ENCODE measurements at regions not wholly inside any gene's neighbourhood (a gene's known extent, or its start where the extent isn't known, plus 50 kb on each side); places are given as distances from the start of the nearest gene placed in this dataset.

DNA sequence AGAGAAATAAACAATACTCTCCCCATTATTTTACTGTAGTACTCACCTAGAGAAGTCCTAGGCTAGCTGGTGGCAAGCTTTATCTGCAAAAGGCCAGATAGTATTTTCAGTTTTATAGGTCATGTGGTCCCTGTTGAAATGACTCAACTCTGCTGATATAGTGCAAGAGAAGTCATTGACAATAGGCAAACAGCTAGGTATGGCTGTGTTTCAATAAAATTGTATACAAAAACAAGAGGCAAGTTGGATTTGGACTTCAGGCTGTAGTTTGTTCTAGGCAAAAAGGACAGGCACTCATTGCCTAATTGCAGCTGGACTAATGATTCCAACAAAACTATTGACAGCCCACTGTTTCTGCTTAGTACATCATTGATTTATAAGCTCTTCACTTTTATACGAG, 328.0 kb upstream of the PDZRN3 start:
- Histone ChIP-seq H3K27me3 (ENCODE audit: insufficient read depth, low read length) (no peaks in the 10 kb centered on the region), H3K9me3 (ENCODE audit: low read length) (no peaks in the 10 kb centered on the region), H3K4me2 (ENCODE audit: low read length) (no peak overlapping the region), H4K20me1 (ENCODE audit: insufficient read depth, low read length) (no peaks in the 10 kb centered on the region), H3K36me3 (ENCODE audit: insufficient read depth, low read length) (no peaks in the 10 kb centered on the region), H3K79me2 (ENCODE audit: insufficient read depth, low read length) (no peaks in the 10 kb centered on the region), H3K9me2 (ENCODE audit: low read depth, low read length) (no peaks in the 10 kb centered on the region), H2AFZ (ENCODE audit: low read length) (no peak overlapping the region), H3K27ac (ENCODE audit: low read depth, low read length, poor library complexity, severe bottlenecking) (no peak overlapping the region), H3K4me3 (ENCODE audit: low read depth, low read length, poor library complexity, severe bottlenecking) (no peak overlapping the region), H3K9ac (ENCODE audit: low read length) (no peak overlapping the region), H3F3A (ENCODE audit: insufficient read depth, low read length) (no peaks in the 10 kb centered on the region), H3K4me1 (ENCODE audit: insufficient read depth, low read length, severe bottlenecking) (no peaks in the 10 kb centered on the region)
- TF ChIP-seq, protein P1, sequence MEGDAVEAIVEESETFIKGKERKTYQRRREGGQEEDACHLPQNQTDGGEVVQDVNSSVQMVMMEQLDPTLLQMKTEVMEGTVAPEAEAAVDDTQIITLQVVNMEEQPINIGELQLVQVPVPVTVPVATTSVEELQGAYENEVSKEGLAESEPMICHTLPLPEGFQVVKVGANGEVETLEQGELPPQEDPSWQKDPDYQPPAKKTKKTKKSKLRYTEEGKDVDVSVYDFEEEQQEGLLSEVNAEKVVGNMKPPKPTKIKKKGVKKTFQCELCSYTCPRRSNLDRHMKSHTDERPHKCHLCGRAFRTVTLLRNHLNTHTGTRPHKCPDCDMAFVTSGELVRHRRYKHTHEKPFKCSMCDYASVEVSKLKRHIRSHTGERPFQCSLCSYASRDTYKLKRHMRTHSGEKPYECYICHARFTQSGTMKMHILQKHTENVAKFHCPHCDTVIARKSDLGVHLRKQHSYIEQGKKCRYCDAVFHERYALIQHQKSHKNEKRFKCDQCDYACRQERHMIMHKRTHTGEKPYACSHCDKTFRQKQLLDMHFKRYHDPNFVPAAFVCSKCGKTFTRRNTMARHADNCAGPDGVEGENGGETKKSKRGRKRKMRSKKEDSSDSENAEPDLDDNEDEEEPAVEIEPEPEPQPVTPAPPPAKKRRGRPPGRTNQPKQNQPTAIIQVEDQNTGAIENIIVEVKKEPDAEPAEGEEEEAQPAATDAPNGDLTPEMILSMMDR (IDR thresholded peaks at IDR 0.05; ENCODE audit: low read length) = no peak
- TF ChIP-seq EZH2 (IDR thresholded peaks at IDR 0.05; ENCODE audit: borderline replicate concordance, low read length) = no peak

DNA sequence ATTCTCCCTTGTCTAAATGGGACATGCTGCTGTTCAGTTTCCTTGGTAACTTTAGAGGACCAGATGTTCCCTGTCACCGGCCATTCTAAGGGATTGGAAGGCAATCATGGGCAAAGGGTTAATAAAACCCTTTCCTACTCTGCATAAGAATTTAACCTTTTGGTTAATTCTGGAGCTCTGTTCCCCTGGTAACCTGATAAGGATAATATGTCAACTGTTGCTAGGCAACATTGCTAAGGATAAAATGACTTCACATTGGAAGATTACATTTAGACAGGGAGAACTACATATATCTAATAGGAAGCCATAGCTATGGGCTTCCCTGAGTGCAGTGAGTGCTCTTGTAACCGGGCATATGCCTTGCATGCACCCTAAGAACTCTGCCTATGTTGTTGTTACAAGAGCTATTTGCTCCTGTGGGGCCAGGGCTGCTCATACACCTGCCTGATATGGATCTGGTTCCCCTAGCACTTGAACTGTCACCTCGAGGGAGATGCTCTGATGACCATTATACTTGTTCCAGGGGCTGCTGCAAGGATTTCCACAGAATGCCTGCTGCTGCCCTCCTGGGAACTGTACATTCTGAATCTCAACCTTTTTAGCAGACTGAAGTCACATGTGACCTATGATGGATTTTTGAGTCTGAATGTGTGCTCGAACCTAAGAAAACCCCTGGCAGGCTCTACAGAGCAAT, 326.3 kb upstream of the PDZRN3 start:
- no peak overlapping the region for H3K27ac ChIP-seq (ENCODE audit: low read depth, low read length, poor library complexity, severe bottlenecking)
- no peaks in the 10 kb centered on the region for H3K36me3 ChIP-seq (ENCODE audit: insufficient read depth, low read length)
- H3F3A ChIP-seq (ENCODE audit: insufficient read depth, low read length) = no peaks in the 10 kb centered on the region
- no peak overlapping the region for H2AFZ ChIP-seq (ENCODE audit: low read length)
- no peaks in the 10 kb centered on the region for H3K9me2 ChIP-seq (ENCODE audit: low read depth, low read length)
- no peak overlapping the region for H3K9ac ChIP-seq (ENCODE audit: low read length)
- TF ChIP-seq EZH2 (IDR thresholded peaks at IDR 0.05; ENCODE audit: borderline replicate concordance, low read length) = no peak
- TF ChIP-seq, protein P1 (IDR thresholded peaks at IDR 0.05; ENCODE audit: low read length) = no peak
- H3K9me3 ChIP-seq (ENCODE audit: low read length) = no peaks in the 10 kb centered on the region
- no peaks in the 10 kb centered on the region for H3K4me1 ChIP-seq (ENCODE audit: insufficient read depth, low read length, severe bottlenecking)
- H3K79me2 ChIP-seq (ENCODE audit: insufficient read depth, low read length) = no peaks in the 10 kb centered on the region
- no peak overlapping the region for H3K4me2 ChIP-seq (ENCODE audit: low read length)
- H4K20me1 ChIP-seq (ENCODE audit: insufficient read depth, low read length) = no peaks in the 10 kb centered on the region
- H3K4me3 ChIP-seq (ENCODE audit: low read depth, low read length, poor library complexity, severe bottlenecking) = no peak overlapping the region
- H3K27me3 ChIP-seq (ENCODE audit: insufficient read depth, low read length) = no peaks in the 10 kb centered on the region

DNA sequence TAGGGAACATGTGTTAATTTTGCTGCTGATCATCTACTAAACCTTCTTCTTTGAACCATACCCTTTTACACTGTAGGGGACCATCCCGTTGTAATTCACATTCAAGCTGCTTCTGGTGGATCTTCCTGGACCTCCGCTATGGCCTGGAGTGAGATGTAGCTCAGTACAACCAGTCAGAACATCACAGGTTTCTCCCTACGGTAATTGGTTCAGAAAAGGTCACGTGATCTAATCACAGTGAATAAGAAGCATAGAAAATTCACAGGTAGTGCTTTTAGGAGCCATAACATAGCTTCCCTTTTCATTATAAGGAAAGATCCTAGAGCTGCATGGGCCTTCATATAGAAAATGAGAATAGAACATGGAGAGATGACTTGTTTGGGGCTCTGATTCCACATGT, 320.8 kb upstream of the PDZRN3 start:
- TF ChIP-seq EZH2 (IDR thresholded peaks at IDR 0.05; ENCODE audit: borderline replicate concordance, low read length) = no peak
- TF ChIP-seq, protein P1 (IDR thresholded peaks at IDR 0.05; ENCODE audit: low read length) = no peak
- no peaks in the 10 kb centered on the region for H3K36me3 ChIP-seq (ENCODE audit: insufficient read depth, low read length)
- H3K27me3 ChIP-seq (ENCODE audit: insufficient read depth, low read length) = no peaks in the 10 kb centered on the region
- no peaks in the 10 kb centered on the region for H3K79me2 ChIP-seq (ENCODE audit: insufficient read depth, low read length)
- no peak overlapping the region for H2AFZ ChIP-seq (ENCODE audit: low read length)
- no peak overlapping the region for H3K4me2 ChIP-seq (ENCODE audit: low read length)
- H3F3A ChIP-seq (ENCODE audit: insufficient read depth, low read length) = no peaks in the 10 kb centered on the region
- H3K9me2 ChIP-seq (ENCODE audit: low read depth, low read length) = no peaks in the 10 kb centered on the region
- H3K4me1 ChIP-seq (ENCODE audit: insufficient read depth, low read length, severe bottlenecking) = no peaks in the 10 kb centered on the region
- no peaks in the 10 kb centered on the region for H4K20me1 ChIP-seq (ENCODE audit: insufficient read depth, low read length)
- no peak overlapping the region for H3K4me3 ChIP-seq (ENCODE audit: low read depth, low read length, poor library complexity, severe bottlenecking)
- no peaks in the 10 kb centered on the region for H3K9me3 ChIP-seq (ENCODE audit: low read length)
- H3K27ac ChIP-seq (ENCODE audit: low read depth, low read length, poor library complexity, severe bottlenecking) = no peak overlapping the region
- no peak overlapping the region for H3K9ac ChIP-seq (ENCODE audit: low read length)
